Brain microvascular endothelial cell (primary cell): ENCODE measurements at regions not wholly inside any gene's neighbourhood (a gene's known extent, or its start where the extent isn't known, plus 50 kb on each side); places are given as distances from the start of the nearest gene placed in this dataset.
A peak's percentile ranks its signal among the peaks of the same experiment; 100 is the strongest.

ENCODE experiments used
- DNase-seq: peaks from one replicate; pipeline ENCODE4 v3.0.0-alpha.2; 2020
- H3K27ac ChIP-seq: fragments of 250-450 bp; sonication (Bioruptor Pico); 2 replicates; pipeline ENCODE4 v1.5.1; 2020; ENCODE audit warnings: mild to moderate bottlenecking, moderate library complexity
- H3K27me3 ChIP-seq: fragments of 250-450 bp; sonication (Bioruptor Pico); replicated peaks from 2 replicates; pipeline ENCODE4 v1.5.1; 2020; ENCODE audit warnings: mild to moderate bottlenecking
- H3K36me3 ChIP-seq: fragments of 250-450 bp; sonication (Bioruptor Pico); replicated peaks from 2 replicates; pipeline ENCODE4 v1.5.1; 2020; ENCODE audit warnings: mild to moderate bottlenecking
- H3K4me3 ChIP-seq: 2 replicates; pipeline ENCODE4 v1.5.1; 2011; ENCODE audit warnings: low read depth, mild to moderate bottlenecking, control low read depth, low read length, moderate library complexity
- CTCF ChIP-seq: IDR thresholded peaks from 2 replicates; pipeline ENCODE4 v1.5.1; 2011; ENCODE audit warnings: low read depth, mild to moderate bottlenecking, moderate library complexity, low read length, control low read depth, inconsistent platforms; ENCODE audit errors: missing control alignments
- in situ Hi-C: cut with HindIII; loops from 2 replicates; pipeline ENCODE4 v1.10.0; 2017; ENCODE audit warnings: low sequenced_read_pairs, low pct_ligation_motif_present

GRCh38 chr1:199295107-199295506, 656.3 kb downstream of the PTPRC start:
- Histone ChIP-seq H3K27ac (no peak overlapping the region), H3K36me3 (no peaks in the 10 kb centered on the region), H3K4me3 (no peak overlapping the region), H3K27me3 (no peaks in the 10 kb centered on the region)
- no peak for DNase-seq
- in situ Hi-C loops, result no loop called here
- TF ChIP-seq CTCF, result no peak

- no peaks in the 10 kb centered on the region for H3K27me3 ChIP-seq
- no peak for DNase-seq
- H3K4me3 ChIP-seq, result no peak overlapping the region
- H3K36me3 ChIP-seq, result no peaks in the 10 kb centered on the region
- TF ChIP-seq CTCF, result no peak
- in situ Hi-C loops, result no loop called here
- no peak overlapping the region for H3K27ac ChIP-seq
Measured at GRCh38 chr1:199297174-199297573, 658.3 kb downstream of the PTPRC start.

GRCh38 chr1:199297887-199298286, 659.0 kb downstream of the PTPRC start:
- no peaks in the 10 kb centered on the region for H3K36me3 ChIP-seq
- DNase-seq, result no peak
- in situ Hi-C loops, result no loop called here
- no peak for TF ChIP-seq CTCF
- H3K4me3 ChIP-seq, result no peak overlapping the region
- H3K27me3 ChIP-seq, result no peaks in the 10 kb centered on the region
- no peak overlapping the region for H3K27ac ChIP-seq

GRCh38 chr1:199298825-199299224, 660.0 kb downstream of the PTPRC start:
- H3K27ac ChIP-seq, result no peak overlapping the region
- no peaks in the 10 kb centered on the region for H3K36me3 ChIP-seq
- no peak for TF ChIP-seq CTCF
- no peak overlapping the region for H3K4me3 ChIP-seq
- H3K27me3 ChIP-seq, result no peaks in the 10 kb centered on the region
- no peak for DNase-seq
- in situ Hi-C loops, result no loop called here

- in situ Hi-C loops, result no loop called here
- TF ChIP-seq CTCF, result no peak
- no peak overlapping the region for H3K27ac ChIP-seq
Measured at GRCh38 chr1:199301472-199302217, 662.8 kb downstream of the PTPRC start.

GRCh38 chr1:199302554-199302953, 663.7 kb downstream of the PTPRC start:
- no peaks in the 10 kb centered on the region for H3K27me3 ChIP-seq
- H3K36me3 ChIP-seq, result no peaks in the 10 kb centered on the region
- in situ Hi-C loops, result no loop called here
- peak; percentile 42 for DNase-seq
- no peak overlapping the region for H3K4me3 ChIP-seq
- no peak for TF ChIP-seq CTCF
- no peak overlapping the region for H3K27ac ChIP-seq

More at GRCh38 chr1:199301472-199302217, 662.8 kb downstream of the PTPRC start:
- Histone ChIP-seq H3K4me3 (no peak overlapping the region), H3K36me3 (no peaks in the 10 kb centered on the region), H3K27me3 (no peaks in the 10 kb centered on the region)
- no peak for DNase-seq
